ENCODE measurements at regions not wholly inside any gene's neighbourhood (a gene's known extent, or its start where the extent isn't known, plus 50 kb on each side); places are given as distances from the start of the nearest gene placed in this dataset.

DNA sequence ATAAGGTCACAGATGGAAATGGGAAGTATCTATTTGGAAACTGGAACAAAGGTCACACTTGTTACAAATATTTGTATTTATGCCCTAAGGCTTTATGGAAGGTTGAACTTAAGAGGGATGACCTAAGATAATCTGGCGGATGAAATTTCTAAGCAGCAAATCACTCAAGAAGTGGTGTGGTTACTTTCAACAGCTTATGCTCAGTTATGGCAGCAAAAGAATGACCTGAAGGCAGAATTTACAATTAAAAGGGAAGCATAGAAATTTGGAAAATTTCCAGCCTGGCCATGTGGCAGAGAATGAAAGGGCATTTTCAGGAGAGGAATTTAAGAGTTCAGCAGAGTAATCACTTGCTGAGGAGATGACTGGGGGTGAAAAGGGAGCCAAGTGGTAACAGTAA lies 95.8 kb upstream of the TNS3 start:
- intact Hi-C loops (cut with DNase I; ENCODE audit: low total_unique reads), result no loop called here

DNA sequence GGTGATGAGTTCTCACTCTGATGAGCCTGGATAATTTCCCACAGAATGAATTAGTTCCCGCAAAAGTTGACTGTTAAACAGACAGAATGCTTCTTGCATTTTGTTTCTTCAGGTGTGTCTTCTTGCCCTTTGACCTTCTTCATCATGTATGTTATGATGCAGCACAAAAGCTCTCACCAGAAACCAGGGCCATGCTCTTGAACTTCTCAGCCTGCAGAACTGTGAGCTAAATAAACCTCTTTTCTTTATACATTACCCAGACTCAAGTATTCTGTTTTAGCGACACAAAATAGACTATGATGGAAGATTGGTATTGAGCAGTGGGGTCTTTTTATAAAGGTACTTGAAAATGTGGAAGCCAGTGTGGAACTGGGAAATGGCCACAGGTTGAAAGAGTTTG lies 95.2 kb upstream of the TNS3 start:
- Histone ChIP-seq H3K27me3 (no peaks in the 10 kb centered on the region), H3K9me3 (no peaks in the 10 kb centered on the region), H3K36me3 (no peaks in the 10 kb centered on the region), H3K4me3 (no peak overlapping the region), H3K4me1 (no peaks in the 10 kb centered on the region), H3K27ac (no peak overlapping the region)
- intact Hi-C loops (cut with DNase I; ENCODE audit: low total_unique reads), result no loop called here
- TF ChIP-seq CTCF (IDR thresholded peaks at IDR 0.05), result no peak
- no peak for DNase-seq

More for the DNA sequence above, 95.8 kb upstream of the TNS3 start:
- no peaks in the 10 kb centered on the region for H3K4me1 ChIP-seq
- DNase-seq, result no peak
- no peak overlapping the region for H3K27ac ChIP-seq
- no peak overlapping the region for H3K4me3 ChIP-seq
- H3K27me3 ChIP-seq, result no peaks in the 10 kb centered on the region
- H3K9me3 ChIP-seq, result no peaks in the 10 kb centered on the region
- no peak for TF ChIP-seq CTCF (IDR thresholded peaks at IDR 0.05)
- no peaks in the 10 kb centered on the region for H3K36me3 ChIP-seq

- Histone ChIP-seq H3K36me3 (no peaks in the 10 kb centered on the region), H3K27me3 (no peaks in the 10 kb centered on the region)
These were observed 91.1 kb upstream of the TNS3 start for GRCh38 chr7:47672977-47673381.

DNA sequence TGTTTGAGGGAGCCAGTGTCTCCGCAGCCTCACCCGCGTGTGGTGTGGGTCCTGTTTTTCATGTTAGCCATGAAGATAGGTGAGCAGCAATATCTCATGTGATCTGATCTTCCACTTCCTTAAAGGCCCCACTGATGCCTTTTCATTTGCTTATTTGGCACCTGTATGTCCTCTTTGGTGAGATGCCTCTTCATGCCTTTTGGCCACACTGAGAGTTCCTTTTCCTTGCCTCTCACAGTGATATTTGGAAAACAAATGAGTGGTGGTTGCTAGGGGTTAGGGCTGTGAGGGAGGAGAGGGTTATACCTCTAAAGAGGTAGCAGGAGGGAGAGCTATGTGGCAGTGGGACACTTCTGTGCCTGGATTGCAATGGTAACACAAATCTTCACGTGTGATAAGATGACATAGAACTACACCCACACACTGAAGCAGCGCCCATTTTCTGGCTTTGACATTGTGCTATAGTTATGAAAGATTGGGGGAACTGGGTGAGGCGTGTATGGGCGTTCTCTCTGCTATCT lies 90.4 kb upstream of the TNS3 start:
- intact Hi-C loops (cut with DNase I; ENCODE audit: low total_unique reads), result no loop called here
- H3K9me3 ChIP-seq, result no peaks in the 10 kb centered on the region
- H3K27ac ChIP-seq, result no peak overlapping the region
- peaks cover 0 to 17% (median 5%) of the 10 kb centered on the region in 4 donors for H3K4me1 ChIP-seq
- H3K27me3 ChIP-seq, result no peaks in the 10 kb centered on the region
- H3K36me3 ChIP-seq, result no peaks in the 10 kb centered on the region
- DNase-seq, result no peak
- TF ChIP-seq CTCF (IDR thresholded peaks at IDR 0.05), result no peak
- H3K4me3 ChIP-seq, result no peak overlapping the region

More at GRCh38 chr7:47672977-47673381, 91.1 kb upstream of the TNS3 start:
- no peak overlapping the region for H3K27ac ChIP-seq
- TF ChIP-seq CTCF (IDR thresholded peaks at IDR 0.05), result no peak
- peaks cover 0 to 14% (median 5%) of the 10 kb centered on the region in 4 donors for H3K4me1 ChIP-seq
- H3K4me3 ChIP-seq, result no peak overlapping the region
- intact Hi-C loops (cut with DNase I; ENCODE audit: low total_unique reads), result no loop called here
- no peaks in the 10 kb centered on the region for H3K9me3 ChIP-seq
- no peak for DNase-seq

GRCh38 chr7:47671358-47671757 lies 89.4 kb upstream of the TNS3 start:
- Histone ChIP-seq H3K27me3 (no peaks in the 10 kb centered on the region), H3K36me3 (no peaks in the 10 kb centered on the region), H3K27ac (no peak overlapping the region), H3K4me3 (no peak overlapping the region), H3K9me3 (no peaks in the 10 kb centered on the region), H3K4me1 (peaks cover 0 to 27% (median 9%) of the 10 kb centered on the region in 4 donors)
- intact Hi-C loops (cut with DNase I; ENCODE audit: low total_unique reads), result no loop called here
- no peak for TF ChIP-seq CTCF (IDR thresholded peaks at IDR 0.05)
- DNase-seq, result no peak

DNA sequence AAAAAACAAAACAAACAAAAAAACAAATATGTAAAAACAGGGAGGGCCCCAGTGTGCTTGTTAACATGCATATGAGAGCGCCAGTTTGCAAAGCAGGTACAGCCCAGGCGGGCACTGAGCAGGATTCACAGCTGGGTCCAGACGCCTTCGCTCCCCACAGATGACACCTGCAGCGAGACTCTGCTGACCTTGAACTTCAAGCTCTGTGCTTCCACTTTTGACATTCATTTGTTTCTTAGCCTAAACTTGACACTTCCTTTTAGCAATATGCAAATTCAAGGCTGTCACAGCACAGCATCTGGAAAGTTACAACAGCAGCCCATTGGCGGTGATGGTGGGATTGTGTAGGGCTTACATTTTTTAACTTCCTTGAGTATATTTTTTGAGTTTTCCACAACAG lies 88.8 kb upstream of the TNS3 start:
- Histone ChIP-seq H3K27me3 (no peaks in the 10 kb centered on the region), H3K4me3 (no peak overlapping the region), H3K27ac (no peak overlapping the region), H3K9me3 (no peaks in the 10 kb centered on the region), H3K36me3 (no peaks in the 10 kb centered on the region), H3K4me1 (peaks cover 0 to 32% (median 12%) of the 10 kb centered on the region in 4 donors)
- intact Hi-C loops (cut with DNase I; ENCODE audit: low total_unique reads), result no loop called here
- no peak for TF ChIP-seq CTCF (IDR thresholded peaks at IDR 0.05)
- no peak for DNase-seq
